HG03439 (cell line): ENCODE measurements at regions not wholly inside any gene's neighbourhood (a gene's known extent, or its start where the extent isn't known, plus 50 kb on each side); places are given as distances from the start of the nearest gene placed in this dataset.
"Not testable (repeated sequence)": the region's sequence is repeated elsewhere in the genome, so short reads cannot be mapped to it uniquely, and the experiment has no call there.

Experiments used
- ATAC-seq: cut with Tn5 transposase; IDR thresholded peaks from one replicate; pipeline ENCODE4 v1.9.1; 2021; ENCODE audit warnings: mild to moderate bottlenecking, moderate library complexity; ENCODE audit not compliant: unreplicated experiment

DNA sequence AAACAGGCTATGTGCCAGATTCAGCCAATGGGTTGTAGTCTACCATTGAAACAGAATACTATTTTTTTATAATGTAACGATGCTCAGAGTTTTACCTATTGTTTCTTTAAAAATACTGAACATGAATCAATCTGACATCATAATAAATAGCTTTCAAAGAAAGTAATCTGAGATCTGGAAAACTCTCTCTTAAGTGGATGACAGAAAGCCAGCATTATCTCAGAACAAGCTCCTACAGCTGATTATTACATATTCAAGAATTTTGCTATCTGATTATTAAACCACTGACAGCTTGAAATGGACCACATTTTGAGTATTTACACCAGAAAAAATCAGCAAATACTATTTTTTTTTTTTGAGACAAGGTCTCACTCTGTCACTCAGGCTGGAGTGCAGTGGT is 484.2 kb upstream of the SOX9 start:
- no peak for ATAC-seq

DNA sequence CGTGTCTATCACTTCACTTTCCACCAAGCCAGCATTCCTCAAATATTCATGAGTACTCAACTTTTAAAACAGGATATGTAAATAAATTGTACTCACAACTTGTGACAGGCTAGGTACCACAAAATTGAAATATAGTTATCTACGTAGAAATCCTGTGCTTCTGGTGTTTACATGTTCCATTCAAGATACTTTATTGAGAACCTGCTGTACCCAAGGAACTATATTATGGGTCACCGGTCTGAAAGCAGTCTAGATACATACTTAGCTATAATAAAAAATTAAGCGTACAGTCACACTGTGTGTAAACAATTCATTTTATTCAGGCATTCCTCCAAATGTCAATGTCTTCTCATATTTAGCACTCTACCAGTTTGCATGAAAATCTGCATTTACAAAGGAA is 482.2 kb upstream of the SOX9 start:
- ATAC-seq = no peak

DNA sequence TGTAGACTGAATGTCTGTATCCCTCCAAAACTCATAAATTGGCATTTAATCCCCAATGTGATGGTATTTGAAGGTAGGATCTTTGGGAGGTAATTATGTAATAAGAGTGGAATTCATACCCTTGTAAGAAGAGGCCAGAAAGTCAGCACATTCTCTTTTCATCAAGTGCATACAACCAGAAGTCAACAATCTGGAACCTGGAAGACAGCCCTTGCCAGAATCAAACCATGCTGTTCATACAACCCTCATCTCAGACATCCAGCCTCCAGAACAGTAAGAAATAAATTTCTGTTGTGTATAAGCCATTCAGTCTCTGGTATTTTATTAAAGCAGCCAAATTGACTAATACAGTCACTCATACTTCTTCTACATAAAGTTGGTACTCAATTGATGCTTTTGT is 481.0 kb upstream of the SOX9 start:
- no peak for ATAC-seq

DNA sequence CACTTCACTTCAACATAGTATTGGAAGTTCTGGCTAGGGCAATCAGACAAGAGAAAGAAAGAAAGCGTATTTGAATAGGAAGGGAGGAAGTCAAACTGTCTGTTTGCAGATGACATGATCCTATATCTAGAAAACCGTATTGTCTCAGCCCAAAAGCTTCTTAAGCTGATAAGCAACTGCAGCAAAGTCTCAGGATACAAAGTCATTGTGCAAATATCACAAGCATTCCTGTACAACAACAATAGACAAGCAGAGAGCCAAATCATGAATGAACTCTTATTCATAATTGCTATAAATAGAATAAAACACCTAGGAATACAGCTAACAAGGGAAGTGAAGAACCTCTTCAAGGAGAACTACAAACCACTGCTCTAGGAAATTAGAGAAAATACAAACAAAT is 473.9 kb upstream of the SOX9 start:
- not testable (repeated sequence) for ATAC-seq

DNA sequence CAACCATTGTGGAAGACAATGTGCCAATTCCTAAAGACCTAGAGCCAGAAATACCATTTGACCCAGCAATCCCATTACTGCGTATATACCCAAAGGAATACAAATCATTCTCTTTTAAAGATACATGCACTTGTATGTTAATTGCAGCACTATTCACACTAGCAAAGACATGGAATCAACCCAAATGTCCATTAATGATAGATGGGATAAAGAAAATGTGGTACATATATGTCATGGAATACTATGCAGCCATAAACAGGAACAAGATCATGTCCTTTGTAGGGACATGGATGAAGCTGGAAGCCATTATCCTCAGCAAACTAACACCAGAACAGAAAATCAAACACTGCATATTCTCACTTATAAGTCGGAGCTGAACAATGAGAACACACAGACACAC is 472.5 kb upstream of the SOX9 start:
- not testable (repeated sequence) for ATAC-seq

DNA sequence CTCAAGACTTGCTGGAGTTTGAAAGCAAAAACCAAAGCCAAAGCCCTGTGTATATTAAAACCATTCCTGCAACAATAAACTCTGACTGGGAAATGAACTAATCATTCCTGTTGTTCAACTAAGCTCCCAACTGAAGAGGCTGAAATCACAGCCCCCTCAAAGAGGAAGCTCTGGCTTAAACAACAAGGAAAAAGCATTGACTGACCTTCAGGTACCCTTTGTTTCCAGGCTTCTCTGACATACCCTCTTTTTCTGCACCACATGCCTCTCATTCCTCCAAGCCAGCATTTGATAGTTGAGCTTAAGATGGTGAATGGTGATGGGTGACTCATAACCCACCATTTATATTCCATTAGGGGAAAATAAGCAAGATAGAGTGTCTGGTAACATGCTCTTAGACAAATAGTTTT is 470.9 kb upstream of the SOX9 start:
- ATAC-seq = no peak

DNA sequence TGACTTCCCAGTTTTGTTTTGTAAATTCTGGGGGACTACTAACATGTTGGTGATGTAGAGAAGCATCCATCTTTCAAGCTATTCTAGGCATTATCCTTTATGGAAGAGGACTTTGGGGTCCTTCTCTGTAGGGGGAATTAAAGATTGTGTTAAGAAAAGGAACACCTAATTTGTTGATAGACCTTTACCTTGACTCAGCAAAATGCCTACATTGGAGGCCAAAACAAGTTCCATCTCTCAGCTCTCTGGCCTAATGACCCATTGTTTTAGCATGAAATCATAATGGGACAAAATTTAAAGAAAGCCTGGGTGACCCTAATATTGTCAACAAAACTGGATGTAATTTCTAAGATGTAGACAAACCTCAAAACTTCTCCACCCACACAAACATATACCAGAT is 465.3 kb upstream of the SOX9 start:
- ATAC-seq = no peak

DNA sequence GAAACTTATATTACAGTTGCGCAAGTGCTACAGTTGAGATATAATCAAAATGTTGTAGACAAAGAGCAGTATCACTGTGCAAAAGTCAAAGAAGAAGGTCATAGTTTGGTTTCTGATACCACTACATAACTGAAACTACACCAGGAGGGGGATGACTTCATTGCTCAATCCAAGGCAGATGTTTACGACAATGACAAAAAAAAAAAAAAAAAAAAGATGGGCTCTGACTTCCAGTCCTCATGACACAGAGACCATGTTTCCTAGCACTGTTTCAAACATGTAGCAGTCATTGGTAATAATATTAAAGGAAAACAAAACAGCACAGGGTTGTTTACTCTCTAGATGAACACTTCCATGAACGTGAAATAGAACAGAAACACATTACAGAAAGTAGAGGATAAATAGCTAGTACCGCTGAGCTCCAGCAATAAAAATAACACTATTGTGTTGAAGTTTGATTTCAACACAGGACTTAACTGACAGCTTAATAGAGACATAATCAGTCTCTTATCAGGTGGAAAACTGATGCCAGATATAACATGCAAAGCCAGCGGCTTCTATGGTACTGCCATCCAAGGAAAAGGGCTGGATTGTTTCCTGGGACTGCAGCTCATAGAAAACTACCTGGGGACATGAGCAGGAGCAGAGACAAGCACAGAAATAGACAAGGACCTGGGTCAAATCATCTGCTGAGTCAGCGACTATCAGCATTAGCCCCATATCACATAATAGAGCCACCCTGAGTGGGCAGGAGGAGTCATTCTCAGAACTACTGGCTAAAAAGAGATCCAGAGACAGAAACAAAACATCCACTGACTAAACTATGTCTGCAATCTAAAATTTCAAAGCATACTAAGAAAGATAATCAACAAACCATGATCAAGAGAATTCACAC is 463.6 kb upstream of the SOX9 start:
- ATAC-seq = no peak

DNA sequence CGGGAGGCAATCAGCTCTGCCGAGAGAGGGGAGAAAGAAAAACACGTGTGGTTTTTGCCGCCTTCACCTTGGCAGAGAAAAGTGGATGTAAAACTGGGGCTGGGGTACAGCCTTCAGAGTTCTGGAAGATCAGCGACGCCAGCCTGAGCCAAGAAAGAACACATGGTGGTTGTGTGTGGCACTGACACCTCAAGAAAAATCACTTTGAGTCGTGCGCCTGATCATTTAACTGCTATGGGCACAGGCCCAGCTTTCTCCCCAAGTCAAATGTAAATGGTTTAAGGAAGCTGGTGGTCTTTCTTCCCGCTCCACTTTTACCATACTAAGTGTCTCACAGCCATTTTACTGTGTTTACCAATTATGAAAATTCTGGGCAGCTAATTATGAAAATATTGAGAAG is 461.8 kb upstream of the SOX9 start:
- no peak for ATAC-seq

DNA sequence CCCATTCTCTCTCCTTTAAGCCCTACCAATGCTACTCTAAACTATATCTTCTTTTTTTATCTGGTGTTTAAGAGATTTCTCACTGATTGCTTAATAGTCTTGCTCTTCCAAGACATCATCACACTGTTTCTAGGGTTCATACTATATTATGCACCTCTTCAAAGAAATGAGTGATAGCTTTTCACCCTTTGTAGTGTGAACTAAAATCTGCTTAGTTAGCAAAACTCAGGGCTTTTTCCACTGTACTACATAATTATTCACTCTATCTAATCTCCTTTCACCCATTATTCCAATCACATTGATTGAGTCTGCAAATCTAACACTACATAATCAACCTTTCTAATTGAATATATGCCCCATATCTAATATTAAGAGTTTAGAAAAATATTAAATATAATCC is 456.0 kb upstream of the SOX9 start:
- no peak for ATAC-seq

DNA sequence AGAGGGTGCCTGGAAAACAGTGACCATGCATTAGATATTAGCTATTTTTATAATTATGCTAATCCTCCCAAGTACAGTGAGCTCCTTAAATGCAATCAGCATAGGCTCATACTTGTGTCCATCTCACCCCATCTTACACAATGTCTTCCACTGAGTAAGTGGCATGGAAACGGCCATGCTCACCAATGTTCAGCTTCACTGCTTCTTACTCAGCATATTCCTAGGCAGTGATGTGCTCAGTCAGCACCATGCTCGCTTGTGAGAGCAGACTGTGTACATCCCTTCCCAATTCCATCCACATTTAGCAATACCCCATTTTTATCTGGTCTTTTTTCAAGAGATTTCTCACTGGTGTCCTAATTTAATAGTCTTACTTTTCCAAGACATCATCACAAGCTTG is 454.8 kb upstream of the SOX9 start:
- ATAC-seq = no peak

DNA sequence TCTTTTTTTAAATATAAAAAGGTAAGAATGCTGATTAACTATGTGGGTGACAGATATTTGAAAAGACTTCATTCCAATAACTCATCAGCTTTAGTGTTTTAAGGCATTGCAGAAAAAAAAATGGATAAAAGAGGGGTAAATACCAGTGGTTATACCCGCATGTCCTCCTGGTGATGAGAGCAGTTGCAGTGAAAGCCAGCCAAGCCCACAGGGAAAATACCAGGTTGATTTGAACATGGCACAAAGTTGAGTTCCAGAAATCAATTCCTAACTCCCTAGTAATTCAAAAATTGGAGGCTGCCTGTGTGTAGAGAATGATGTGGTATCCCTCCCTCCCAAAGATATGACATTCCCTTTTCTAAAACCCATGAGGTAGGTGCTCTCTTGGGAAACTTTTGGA is 453.2 kb upstream of the SOX9 start:
- no peak for ATAC-seq

DNA sequence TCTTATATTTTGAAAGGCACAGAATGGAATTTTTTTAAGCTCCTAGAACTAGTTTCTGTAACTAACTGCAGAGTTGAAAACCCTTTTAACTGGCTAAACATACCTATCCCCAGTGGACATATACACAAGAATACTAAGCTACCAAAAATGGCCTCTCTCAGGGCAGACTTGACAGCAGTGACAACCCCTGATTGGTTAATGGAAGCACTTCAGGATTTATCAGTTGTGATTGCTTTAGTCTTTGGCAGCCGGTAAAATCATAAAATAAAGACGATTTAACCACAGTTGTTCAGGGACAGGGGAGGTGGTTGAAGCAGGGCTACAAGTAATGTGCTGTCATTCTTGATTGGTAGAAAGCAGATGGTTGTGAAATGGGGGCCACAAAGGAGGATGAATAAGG is 452.0 kb upstream of the SOX9 start:
- no peak for ATAC-seq

DNA sequence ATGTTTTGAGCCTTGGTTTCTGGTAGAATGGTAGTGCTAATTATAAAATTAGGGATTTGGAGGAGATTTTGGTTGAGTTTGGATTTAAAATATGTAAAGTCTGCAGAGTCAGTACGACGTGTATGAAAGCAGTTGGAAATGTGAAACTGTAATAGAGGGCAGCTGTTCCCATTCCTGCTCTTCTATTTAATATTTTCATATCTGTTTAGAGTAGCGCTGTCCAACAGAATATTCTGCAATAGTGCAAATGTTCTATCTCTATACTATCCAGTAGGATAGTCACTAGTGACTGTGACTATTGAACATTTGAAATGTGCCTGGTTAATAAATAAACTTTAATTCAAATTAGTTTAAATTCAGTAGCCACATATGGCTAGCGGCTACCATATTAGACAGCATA is 443.4 kb upstream of the SOX9 start:
- ATAC-seq = no peak

DNA sequence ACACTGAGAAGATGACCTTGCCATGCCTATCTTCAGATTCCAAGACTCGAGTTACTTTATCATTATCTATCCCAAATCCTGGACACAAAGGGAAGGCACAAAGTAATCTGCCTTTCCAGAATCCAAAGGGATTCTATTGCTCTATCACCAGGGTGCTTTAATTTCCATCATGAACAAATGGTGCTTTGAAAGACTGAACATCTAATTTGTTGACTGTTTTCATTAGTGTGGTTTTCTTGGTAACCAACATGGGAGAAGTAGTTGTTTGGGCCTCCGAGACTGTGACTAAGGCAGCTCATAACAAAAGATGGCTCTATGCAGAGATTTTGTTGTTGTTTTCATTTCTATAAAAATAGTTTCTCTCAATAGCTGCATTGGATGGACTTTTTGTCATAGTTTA is 441.0 kb upstream of the SOX9 start:
- ATAC-seq = no peak

DNA sequence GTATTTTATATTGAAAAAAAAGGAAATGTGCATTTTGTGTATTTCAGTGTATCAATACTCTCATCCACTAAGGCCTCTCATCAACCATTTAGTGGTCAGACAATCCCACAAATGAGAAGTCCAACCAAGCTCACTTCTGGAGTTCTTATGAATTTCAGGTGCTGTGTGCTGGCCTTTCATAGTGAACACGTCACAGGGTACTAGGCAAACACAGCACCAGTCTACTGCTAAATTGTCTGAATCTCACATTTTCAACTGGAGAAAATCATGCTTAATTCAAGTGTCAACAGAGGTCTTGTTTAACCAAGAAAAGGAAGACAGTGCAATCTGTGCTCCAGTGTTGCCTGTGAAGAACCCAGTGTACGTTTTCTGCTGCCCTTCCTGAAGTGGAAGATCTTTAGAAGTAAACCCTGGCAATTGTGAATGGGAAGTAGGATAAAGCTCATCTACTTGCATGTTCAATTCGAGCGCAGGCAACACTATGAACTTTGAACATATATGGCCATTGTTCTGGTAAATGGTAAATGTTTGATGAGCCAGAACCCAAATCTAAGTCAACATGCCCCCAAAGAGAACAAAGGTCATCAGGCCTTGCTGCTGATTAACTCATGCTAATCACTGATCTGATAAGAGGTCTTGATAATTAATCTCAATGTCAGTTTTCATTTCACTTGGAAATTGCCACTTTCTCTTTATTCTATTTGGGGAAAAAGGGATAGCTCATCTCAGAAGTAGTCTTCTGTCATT is 439.2 kb upstream of the SOX9 start:
- ATAC-seq = no peak

DNA sequence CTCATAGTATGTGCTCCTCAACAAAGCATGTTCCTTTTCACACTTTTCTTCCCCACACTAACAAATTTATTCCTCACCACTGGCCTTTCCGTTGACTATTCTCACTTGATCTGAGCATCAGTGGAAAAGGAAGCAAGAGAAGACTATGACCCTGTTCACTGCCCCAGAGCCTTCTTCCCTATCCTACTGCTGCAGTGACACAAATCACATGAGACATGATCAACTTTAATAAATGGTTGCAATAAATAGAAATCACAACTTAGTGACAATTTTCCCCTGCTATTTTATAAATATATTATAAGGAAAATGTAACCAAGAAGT is 438.7 kb upstream of the SOX9 start:
- no peak for ATAC-seq

DNA sequence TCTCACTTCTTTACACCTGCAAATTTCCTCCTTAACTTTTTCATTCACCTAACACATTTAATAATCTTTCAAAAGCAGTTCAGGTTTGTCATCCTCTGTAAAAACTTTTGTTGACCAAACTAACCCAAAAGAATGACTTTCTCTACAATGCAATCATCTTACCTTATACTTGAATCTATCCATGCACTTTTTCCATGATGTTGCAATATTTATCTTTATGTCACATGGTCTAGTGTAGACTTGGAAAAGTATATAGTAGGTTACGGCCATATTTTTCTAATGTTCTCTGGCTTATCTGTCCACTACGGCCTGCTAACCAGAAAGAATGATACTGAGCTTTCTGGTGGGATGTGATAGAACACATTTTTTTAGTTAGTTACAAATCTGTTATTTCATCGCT is 431.0 kb upstream of the SOX9 start:
- ATAC-seq = no peak

DNA sequence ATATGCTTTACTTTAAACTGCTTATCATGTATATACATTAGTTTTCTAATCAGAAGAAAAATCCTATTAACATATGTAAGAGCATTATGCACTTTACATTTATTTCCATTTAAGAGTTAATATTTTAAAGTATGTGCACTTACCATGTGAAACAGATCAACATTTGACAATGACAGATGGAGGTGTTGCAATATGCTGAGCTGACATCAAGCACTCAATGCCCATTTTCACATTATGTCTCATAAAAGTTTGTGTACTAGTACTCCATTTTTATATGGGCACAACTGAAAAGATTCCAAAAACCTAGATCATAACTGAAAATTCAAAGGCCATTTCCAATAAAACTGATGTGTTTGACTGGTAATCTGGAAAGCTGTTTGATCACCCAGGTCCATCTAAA is 420.9 kb upstream of the SOX9 start:
- no peak for ATAC-seq

DNA sequence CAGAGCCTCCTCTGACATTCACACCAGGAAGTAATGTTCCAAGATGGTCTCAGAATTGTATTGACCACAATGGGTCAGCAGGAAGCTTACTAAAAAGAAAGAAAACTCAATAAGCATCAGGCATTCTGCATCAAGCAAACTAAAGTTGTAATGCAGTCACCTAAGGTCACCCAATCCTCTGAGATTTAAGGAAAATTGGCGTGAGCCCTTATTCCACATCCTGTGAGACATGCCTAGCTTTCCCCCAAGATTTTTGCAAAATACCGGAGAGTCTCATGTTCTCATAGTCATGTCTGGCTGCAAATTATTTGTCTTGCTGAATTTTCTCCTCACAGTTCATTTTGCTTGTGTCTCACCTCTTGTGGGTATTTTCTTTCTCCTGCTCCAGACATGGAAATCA is 417.1 kb upstream of the SOX9 start:
- no peak for ATAC-seq

DNA sequence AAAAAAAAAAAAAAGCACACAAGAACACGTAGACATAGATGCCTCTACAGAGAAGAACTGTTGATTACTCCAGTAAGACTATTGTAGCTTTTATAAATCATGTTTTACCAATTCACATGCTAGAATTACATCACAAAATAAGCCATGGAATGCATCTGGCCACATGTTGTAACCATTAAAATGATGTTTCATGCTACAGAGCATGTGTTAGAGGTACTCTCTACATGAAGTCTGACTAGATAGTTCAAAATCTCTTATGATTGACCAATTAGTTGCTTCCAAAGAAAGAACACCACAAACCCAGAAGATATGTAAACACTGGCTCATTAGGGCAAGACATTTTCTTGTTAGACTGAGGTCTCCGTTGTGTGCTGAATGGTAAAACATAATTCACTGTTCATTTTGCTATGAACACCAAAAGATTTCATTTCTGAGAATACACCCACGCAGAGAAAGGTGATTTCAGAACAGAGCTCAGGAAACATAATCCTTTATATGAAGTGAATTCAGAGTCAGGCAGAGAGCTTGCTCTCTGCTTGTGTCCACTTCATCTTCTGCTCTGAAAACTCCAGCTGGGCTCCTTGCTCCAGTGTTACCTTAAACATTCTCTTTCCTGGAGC is 411.4 kb upstream of the SOX9 start:
- no peak for ATAC-seq

DNA sequence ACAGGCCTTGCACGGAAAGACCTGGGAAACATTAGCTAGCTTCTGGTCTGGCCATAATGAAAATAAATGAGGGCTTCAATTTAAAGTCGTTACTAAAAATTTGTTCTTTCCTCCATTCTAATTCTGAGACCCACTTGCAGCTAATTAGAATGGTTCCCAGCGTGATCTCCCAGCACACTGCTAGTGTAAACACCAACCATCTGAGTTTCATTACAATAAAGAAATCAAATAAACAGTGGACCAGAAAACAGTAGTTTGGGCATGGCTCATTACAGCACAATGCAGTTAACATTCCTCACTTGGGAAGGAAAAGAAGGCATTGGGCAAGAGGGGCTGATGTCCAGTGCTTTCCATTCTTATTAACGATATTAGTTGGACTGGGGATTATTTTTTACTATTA is 410.9 kb upstream of the SOX9 start:
- ATAC-seq = no peak
